GM12878 (cell line): ENCODE measurements at regions not wholly inside any gene's neighbourhood (a gene's known extent, or its start where the extent isn't known, plus 50 kb on each side); places are given as distances from the start of the nearest gene placed in this dataset.

Experiments
- ATAC-seq: fragments of 200-7000 bp; cut with Tn5 transposase; 3 replicates; pipeline ENCODE4 v1.9.1; 2020; ENCODE audit warnings: mild to moderate bottlenecking, moderate library complexity
- BruUV-seq: library from RNA; stranded (reverse); fragments of 400-500 nt; replicated peaks from 2 replicates; lab custom pipeline; 2021; lab: Mats Ljungman, UMichigan
- CTCF ChIA-PET: fragments of 300-600 bp; sonication (Branson Sonifier 250); formaldehyde crosslinking; extraction: SDS; loops from one replicate; lab custom pipeline; 2021; ENCODE audit warnings: inconsistent platforms; lab: Yijun Ruan, JAX
- POLR2A ChIA-PET: fragments of 350-600 bp; formaldehyde crosslinking; extraction: SDS; loops from one replicate; lab custom pipeline; 2021; ENCODE audit warnings: inconsistent platforms; lab: Charles Lee
- RAD21 ChIA-PET: fragments of 300-600 bp; sonication (Branson Sonifier 250); formaldehyde crosslinking; loops from one replicate; lab custom pipeline; 2023; ENCODE audit warnings: antibody characterized with exemption; ENCODE audit not compliant: unreplicated experiment; lab: Charles Lee
- SMC1A ChIA-PET: fragments of 300-600 bp; sonication (Branson Sonifier 250); formaldehyde crosslinking; loops from one replicate; lab custom pipeline; 2023; ENCODE audit not compliant: unreplicated experiment, uncharacterized antibody; lab: Charles Lee
- DNase-seq: peaks from one replicate; pipeline ENCODE4 v3.0.0-alpha.2; 2011; ENCODE audit warnings: low read depth, low spot score
- FAIRE-seq: peaks from 3 replicates; lab custom pipeline; 2011; peaks lifted over from hg19 to GRCh38; lab: Jason Lieb, UNC
- H2AFZ ChIP-seq: 2 replicates; pipeline ENCODE4 v1.6.0; 2011; ENCODE audit warnings: low read depth, low read length, control low read depth; ENCODE audit not compliant: control insufficient read depth
- H3K27ac ChIP-seq: 2 replicates; pipeline ENCODE4 v1.5.1; 2011; ENCODE audit warnings: control low read depth; ENCODE audit not compliant: control insufficient read depth, insufficient read depth
- H3K27me3 ChIP-seq, 2 experiments: replicated peaks in 1 of 2; 2 replicates each; pipeline versions ENCODE4 v1.6.0 to v1.6.1; 2011; ENCODE audit warnings: low read length in 1 of 2; ENCODE audit not compliant: control insufficient read depth in 2 of 2, insufficient read depth in 2 of 2
- H3K36me3 ChIP-seq, 2 experiments: 2 replicates each; pipeline ENCODE4 v1.5.1; 2011; ENCODE audit warnings: low read length in 1 of 2; ENCODE audit not compliant: control insufficient read depth in 2 of 2, insufficient read depth in 2 of 2
- H3K4me1 ChIP-seq: 2 replicates; pipeline ENCODE4 v1.6.1; 2011; ENCODE audit warnings: mild to moderate bottlenecking, low read length, moderate library complexity, mixed read lengths; ENCODE audit not compliant: control insufficient read depth, insufficient read depth
- H3K4me2 ChIP-seq: 2 replicates; pipeline ENCODE4 v1.6.0; 2011; ENCODE audit warnings: control low read depth; ENCODE audit not compliant: control insufficient read depth, insufficient read depth
- H3K4me3 ChIP-seq: fragments of 200-600 bp; sonication (generic); 2 replicates; pipeline ENCODE4 v1.5.1; 2016
- H3K79me2 ChIP-seq: 2 replicates; pipeline ENCODE4 v1.6.0; 2011; ENCODE audit warnings: low read length; ENCODE audit not compliant: control insufficient read depth, insufficient read depth
- H3K9ac ChIP-seq: 2 replicates; pipeline ENCODE4 v1.8.0; 2011; ENCODE audit warnings: low read length, control low read depth, mixed read lengths; ENCODE audit not compliant: control insufficient read depth, insufficient read depth
- H3K9me3 ChIP-seq: replicated peaks from 3 replicates; pipeline ENCODE4 v1.5.1; 2011; ENCODE audit warnings: mild to moderate bottlenecking, low read length; ENCODE audit not compliant: control insufficient read depth, insufficient read depth
- H4K20me1 ChIP-seq: 2 replicates; pipeline ENCODE4 v1.6.0; 2011; ENCODE audit not compliant: control insufficient read depth, insufficient read depth
- ATF7 ChIP-seq: fragments of 450-650 bp; IDR thresholded peaks from 2 replicates; pipeline ENCODE4 v1.6.1; 2016; ENCODE audit warnings: low read depth, mild to moderate bottlenecking
- BACH1 ChIP-seq: fragments of 450-650 bp; IDR thresholded peaks from 2 replicates; pipeline ENCODE4 v1.6.1; 2017; ENCODE audit warnings: mild to moderate bottlenecking, borderline replicate concordance
- BMI1 ChIP-seq: fragments of 450-650 bp; IDR thresholded peaks from 2 replicates; pipeline ENCODE4 v1.6.1; 2016; ENCODE audit warnings: mild to moderate bottlenecking, moderate library complexity, borderline replicate concordance
- CHD1 ChIP-seq: IDR thresholded peaks from 2 replicates; pipeline ENCODE4 v1.6.1; 2012; ENCODE audit warnings: low read depth, low read length, improper control_type of control experiment
- EP300 ChIP-seq, 2 experiments: fragments of 150-350 bp in 1 of 2; IDR thresholded peaks; 2 replicates each; pipeline ENCODE4 v1.6.1; 2011 to 2012; ENCODE audit warnings: low read depth in 2 of 2, low read length in 2 of 2, borderline replicate concordance in 1 of 2, improper control_type of control experiment in 1 of 2, inconsistent platforms in 1 of 2; ENCODE audit not compliant: control insufficient read depth in 1 of 2
- ETV6 ChIP-seq, 2 experiments: fragments of 450-650 bp in 1 of 2; IDR thresholded peaks in 1 of 2; conservative IDR thresholded peaks in 1 of 2; 2 replicates each; pipeline ENCODE4 v1.6.1; 2014; ENCODE audit warnings: antibody characterized with exemption in 1 of 2, borderline replicate concordance in 1 of 2, low read depth in 1 of 2, mild to moderate bottlenecking in 1 of 2, moderate library complexity in 1 of 2
- GABPA ChIP-seq: IDR thresholded peaks from 2 replicates; pipeline ENCODE4 v1.6.1; 2014; ENCODE audit warnings: antibody characterized with exemption, low read depth, mild to moderate bottlenecking, inconsistent platforms
- HDAC6 ChIP-seq: fragments of 200-600 bp; sonication (generic); IDR thresholded peaks from one replicate; pipeline ENCODE4 v1.8.0; 2017; ENCODE audit warnings: antibody characterized with exemption; ENCODE audit not compliant: unreplicated experiment
- HDGF ChIP-seq: fragments of 450-650 bp; IDR thresholded peaks from 2 replicates; pipeline ENCODE4 v1.6.1; 2016; ENCODE audit warnings: antibody characterized with exemption
- MAX ChIP-seq: IDR thresholded peaks from 2 replicates; pipeline ENCODE4 v1.6.1; 2012; ENCODE audit warnings: low read depth, low read length, improper control_type of control experiment
- MEF2B ChIP-seq: fragments of 450-650 bp; IDR thresholded peaks from 2 replicates; pipeline ENCODE4 v1.6.1; 2018; ENCODE audit warnings: mild to moderate bottlenecking, moderate library complexity; ENCODE audit not compliant: partially characterized antibody, poor library complexity, severe bottlenecking
- PAX8 ChIP-seq: fragments of 450-650 bp; IDR thresholded peaks from 2 replicates; pipeline ENCODE4 v1.6.1; 2017; ENCODE audit warnings: mild to moderate bottlenecking, moderate library complexity
- SMAD1 ChIP-seq: fragments of 450-650 bp; IDR thresholded peaks from 2 replicates; pipeline ENCODE4 v1.6.1; 2018; ENCODE audit warnings: mild to moderate bottlenecking, low read depth; ENCODE audit not compliant: partially characterized antibody
- SMAD5 ChIP-seq: IDR thresholded peaks from 2 replicates; pipeline ENCODE4 v1.6.1; 2016; ENCODE audit warnings: antibody characterized with exemption, low read depth
- SREBF2 ChIP-seq: IDR thresholded peaks from 2 replicates; pipeline ENCODE4 v1.6.1; 2012; ENCODE audit warnings: mild to moderate bottlenecking, low read length
- TAF1 ChIP-seq: IDR thresholded peaks from 2 replicates; pipeline ENCODE4 v1.6.1; 2011; ENCODE audit warnings: mild to moderate bottlenecking, low read depth, low read length, borderline replicate concordance
- ZNF24 ChIP-seq: fragments of 450-650 bp; IDR thresholded peaks from 2 replicates; pipeline ENCODE4 v1.6.1; 2017; ENCODE audit warnings: antibody characterized with exemption, mild to moderate bottlenecking
- ZNF687 ChIP-seq: fragments of 450-650 bp; IDR thresholded peaks from 2 replicates; pipeline ENCODE4 v1.6.1; 2017; ENCODE audit warnings: mild to moderate bottlenecking, moderate library complexity
- WGBS: methylation state at CpG from one replicate; pipeline ENCODE4 v1.1.6; 2016; ENCODE audit warnings: low lambda C conversion rate; ENCODE audit not compliant: insufficient replicate concordance, insufficient coverage; ENCODE audit errors: missing lambda C conversion rate; 5-methylcytosine and 5-hydroxymethylcytosine counted together
- in situ Hi-C: fragments of 300-500 bp; cut with MboI; formaldehyde crosslinking; loops from 9 replicates; pipeline ENCODE4 v1.14.3; 2018; ENCODE audit warnings: mixed read lengths
- intact Hi-C: fragments of 100-400 bp; cut with micrococcal nuclease; formaldehyde crosslinking; loops from one replicate; pipeline ENCODE4 v1.14.2; 2022; ENCODE audit not compliant: unreplicated experiment

GRCh38 chr15:69997161-69997485 lies 100.6 kb downstream of the TLE3 start:
- H3K27ac ChIP-seq: no peak overlapping the region
- ATAC-seq (no peak), FAIRE-seq (no peak), DNase-seq (no peak)
- no peak overlapping the region for H3K4me2 ChIP-seq
- no peaks in the 10 kb centered on the region for H3K36me3 ChIP-seq
- CTCF ChIA-PET: no interaction called here
- H3K79me2 ChIP-seq: no peaks in the 10 kb centered on the region
- H2AFZ ChIP-seq: no peak overlapping the region
- TF ChIP-seq SMAD1: no peak
- no peak for TF ChIP-seq HDAC6
- no peak for TF ChIP-seq SREBF2
- no peak for TF ChIP-seq GABPA
- no peak for TF ChIP-seq CHD1
- TF ChIP-seq HDGF: no peak
- TF ChIP-seq BACH1: no peak
- no peak for TF ChIP-seq SMAD5
- no peak for TF ChIP-seq ZNF687
- TF ChIP-seq EP300 (IDR thresholded peaks at IDR 0.05; ENCODE audit: borderline replicate concordance in 1 of 2, control insufficient read depth in 1 of 2, low read depth in 2 of 2, low read length in 2 of 2): no peak
- no peak for TF ChIP-seq PAX8
- TF ChIP-seq ATF7: no peak
- no peak for TF ChIP-seq ZNF24
- no peak for TF ChIP-seq MAX
- TF ChIP-seq ETV6 (conservative IDR thresholded peaks at IDR 0.05 in 1 of 2, IDR thresholded peaks at IDR 0.05 in 1 of 2; ENCODE audit: borderline replicate concordance in 1 of 2, low read depth in 1 of 2): no peak
- TF ChIP-seq MEF2B: no peak
- TF ChIP-seq TAF1: no peak
- no peak for TF ChIP-seq BMI1
- intact Hi-C loops: no loop called here
- H3K9ac ChIP-seq: no peak overlapping the region
- BruUV-seq: no TSS peak
- H3K9me3 ChIP-seq: peaks cover 2% of the 10 kb centered on the region; the same call in 2 of the 3 replicates
- no peaks in the 10 kb centered on the region for H4K20me1 ChIP-seq
- no peak overlapping the region for H3K4me3 ChIP-seq
- WGBS: 86% methylated on average over 10 of the region's 10 CpGs
- POLR2A ChIA-PET: interaction anchor here (0.5 to 1.0 kb wide), 2 partner anchors 12 to 262 kb away, joined by 3 read pairs; no protein-coding TSS in a partner anchor
- SMC1A ChIA-PET: no interaction called here
- in situ Hi-C loops: no loop called here
- no peaks in the 10 kb centered on the region for H3K27me3 ChIP-seq
- RAD21 ChIA-PET: no interaction called here
- H3K4me1 ChIP-seq: peaks cover 19% of the 10 kb centered on the region
